Endothelial cell of umbilical vein (primary cell): ENCODE measurements at regions not wholly inside any gene's neighbourhood (a gene's known extent, or its start where the extent isn't known, plus 50 kb on each side); places are given as distances from the start of the nearest gene placed in this dataset.

ENCODE experiments used
- EZH2 ChIP-seq: IDR thresholded peaks from 2 replicates; pipeline ENCODE4 v1.6.1; 2012; ENCODE audit warnings: borderline replicate concordance, low read depth, mild to moderate bottlenecking, moderate library complexity, low read length, inconsistent platforms; ENCODE audit not compliant: severe bottlenecking
- JUN ChIP-seq: IDR thresholded peaks from 2 replicates; pipeline ENCODE4 v1.6.1; 2011; ENCODE audit warnings: borderline replicate concordance, low read depth; ENCODE audit not compliant: insufficient read length, insufficient read depth
- MAX ChIP-seq: IDR thresholded peaks from 2 replicates; pipeline ENCODE4 v1.6.1; 2011; ENCODE audit not compliant: insufficient read depth, insufficient read length
- POLR2A ChIP-seq: IDR thresholded peaks from 2 replicates; pipeline ENCODE4 v1.6.1; 2012; ENCODE audit warnings: low read depth, mild to moderate bottlenecking, control low read depth, low read length
- TF ChIP-seq, protein P1 (sequence below), 2 donors: IDR thresholded peaks; 1 replicate in 1 of 2; 2 replicates in 1 of 2; pipeline ENCODE4 v1.5.1; 2011; ENCODE audit warnings: low read length in 2 of 2, mild to moderate bottlenecking in 2 of 2, moderate library complexity in 2 of 2, control low read depth in 1 of 2, inconsistent platforms in 1 of 2, low read depth in 1 of 2; ENCODE audit not compliant: insufficient read depth in 1 of 2; ENCODE audit errors: extremely low read depth in 1 of 2

DNA sequence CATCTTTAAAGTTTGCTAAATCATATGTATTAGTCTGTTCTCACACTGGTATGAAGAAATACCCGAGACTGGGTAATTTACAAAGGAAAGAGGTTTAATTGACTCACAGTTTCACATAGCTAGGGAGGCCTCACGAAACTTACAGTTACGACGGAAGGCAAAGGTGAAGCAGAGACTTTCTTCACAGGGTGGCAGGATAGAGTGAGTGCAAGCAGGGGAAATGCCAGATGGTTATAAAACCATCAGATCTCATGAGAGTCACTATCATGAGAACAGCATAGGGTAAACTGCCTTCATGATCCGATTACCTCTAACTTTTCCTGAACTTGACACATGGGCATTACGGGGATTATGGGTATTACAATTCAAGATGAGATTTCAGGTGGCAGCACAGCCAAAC lies 1075.2 kb upstream of the NRXN1 start:
- TF ChIP-seq, protein P1, sequence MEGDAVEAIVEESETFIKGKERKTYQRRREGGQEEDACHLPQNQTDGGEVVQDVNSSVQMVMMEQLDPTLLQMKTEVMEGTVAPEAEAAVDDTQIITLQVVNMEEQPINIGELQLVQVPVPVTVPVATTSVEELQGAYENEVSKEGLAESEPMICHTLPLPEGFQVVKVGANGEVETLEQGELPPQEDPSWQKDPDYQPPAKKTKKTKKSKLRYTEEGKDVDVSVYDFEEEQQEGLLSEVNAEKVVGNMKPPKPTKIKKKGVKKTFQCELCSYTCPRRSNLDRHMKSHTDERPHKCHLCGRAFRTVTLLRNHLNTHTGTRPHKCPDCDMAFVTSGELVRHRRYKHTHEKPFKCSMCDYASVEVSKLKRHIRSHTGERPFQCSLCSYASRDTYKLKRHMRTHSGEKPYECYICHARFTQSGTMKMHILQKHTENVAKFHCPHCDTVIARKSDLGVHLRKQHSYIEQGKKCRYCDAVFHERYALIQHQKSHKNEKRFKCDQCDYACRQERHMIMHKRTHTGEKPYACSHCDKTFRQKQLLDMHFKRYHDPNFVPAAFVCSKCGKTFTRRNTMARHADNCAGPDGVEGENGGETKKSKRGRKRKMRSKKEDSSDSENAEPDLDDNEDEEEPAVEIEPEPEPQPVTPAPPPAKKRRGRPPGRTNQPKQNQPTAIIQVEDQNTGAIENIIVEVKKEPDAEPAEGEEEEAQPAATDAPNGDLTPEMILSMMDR (IDR thresholded peaks at IDR 0.05; ENCODE audit: extremely low read depth in 1 of 2, insufficient read depth in 1 of 2, low read depth in 1 of 2, low read length in 2 of 2): no peak
- TF ChIP-seq EZH2 (no peak), POLR2A (no peak), JUN (no peak), MAX (no peak)
